AG09309 (cell line): ENCODE measurements at regions not wholly inside any gene's neighbourhood (a gene's known extent, or its start where the extent isn't known, plus 50 kb on each side); places are given as distances from the start of the nearest gene placed in this dataset.

Source experiments
- DNase-seq: peaks from one replicate; pipeline ENCODE4 v3.0.0-alpha.2; 2010; ENCODE audit warnings: low read depth
- H3K4me3 ChIP-seq: 2 replicates; pipeline ENCODE4 v1.5.1; 2011; ENCODE audit warnings: mild to moderate bottlenecking, low read depth, low read length, moderate library complexity; ENCODE audit not compliant: control insufficient read depth
- TF ChIP-seq, protein P1 (sequence below): IDR thresholded peaks from 2 replicates; pipeline ENCODE4 v1.5.1; 2011; ENCODE audit warnings: mild to moderate bottlenecking, low read depth, low read length, inconsistent platforms; ENCODE audit not compliant: insufficient read depth, control insufficient read depth; ENCODE audit errors: missing control alignments

GRCh38 chr15:69823223-69823907 is 274.4 kb downstream of the TLE3 start:
- TF ChIP-seq, protein P1, sequence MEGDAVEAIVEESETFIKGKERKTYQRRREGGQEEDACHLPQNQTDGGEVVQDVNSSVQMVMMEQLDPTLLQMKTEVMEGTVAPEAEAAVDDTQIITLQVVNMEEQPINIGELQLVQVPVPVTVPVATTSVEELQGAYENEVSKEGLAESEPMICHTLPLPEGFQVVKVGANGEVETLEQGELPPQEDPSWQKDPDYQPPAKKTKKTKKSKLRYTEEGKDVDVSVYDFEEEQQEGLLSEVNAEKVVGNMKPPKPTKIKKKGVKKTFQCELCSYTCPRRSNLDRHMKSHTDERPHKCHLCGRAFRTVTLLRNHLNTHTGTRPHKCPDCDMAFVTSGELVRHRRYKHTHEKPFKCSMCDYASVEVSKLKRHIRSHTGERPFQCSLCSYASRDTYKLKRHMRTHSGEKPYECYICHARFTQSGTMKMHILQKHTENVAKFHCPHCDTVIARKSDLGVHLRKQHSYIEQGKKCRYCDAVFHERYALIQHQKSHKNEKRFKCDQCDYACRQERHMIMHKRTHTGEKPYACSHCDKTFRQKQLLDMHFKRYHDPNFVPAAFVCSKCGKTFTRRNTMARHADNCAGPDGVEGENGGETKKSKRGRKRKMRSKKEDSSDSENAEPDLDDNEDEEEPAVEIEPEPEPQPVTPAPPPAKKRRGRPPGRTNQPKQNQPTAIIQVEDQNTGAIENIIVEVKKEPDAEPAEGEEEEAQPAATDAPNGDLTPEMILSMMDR, result no peak
- H3K4me3 ChIP-seq, result no peak overlapping the region
- no peak for DNase-seq

DNA sequence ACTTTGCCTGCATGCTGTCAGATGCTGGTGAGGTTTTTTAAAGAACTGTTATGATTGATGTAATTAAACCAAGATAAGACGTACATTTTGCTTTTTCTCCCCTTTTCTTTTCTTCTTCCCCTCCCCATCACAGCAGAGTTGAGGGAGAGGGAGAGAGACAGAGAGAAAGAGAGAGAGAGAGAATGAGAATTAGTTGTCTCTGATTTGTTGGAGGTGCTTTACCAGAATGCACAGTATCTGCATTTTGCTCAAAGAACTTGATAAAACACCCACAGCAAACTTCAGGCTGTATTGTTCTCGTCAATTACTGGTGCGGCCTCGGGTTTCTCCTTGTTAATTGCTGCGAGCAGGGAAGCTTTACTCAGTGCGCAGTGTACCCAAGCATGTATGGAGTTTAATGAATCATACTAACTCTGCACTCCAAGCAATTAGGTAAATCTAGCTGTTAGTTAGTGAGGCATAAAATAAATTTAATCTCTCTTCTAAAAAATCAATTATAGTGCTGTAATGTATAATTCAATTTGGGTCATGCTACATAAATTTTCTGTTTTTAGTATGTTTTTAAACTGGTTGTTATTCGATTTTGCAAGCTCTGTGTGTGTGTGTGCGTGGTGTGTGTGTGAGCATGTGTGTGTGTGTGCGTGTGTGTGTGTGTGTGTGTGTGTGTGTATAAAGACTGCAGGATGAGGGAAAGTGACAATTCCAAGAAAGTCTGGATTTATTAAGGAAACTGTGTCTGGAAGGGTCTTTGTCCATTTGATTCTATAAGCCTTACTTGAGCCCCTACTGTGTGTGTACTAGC is 273.4 kb downstream of the TLE3 start:
- TF ChIP-seq, protein P1, result no peak
- no peak for DNase-seq
- H3K4me3 ChIP-seq, result no peak overlapping the region

DNA sequence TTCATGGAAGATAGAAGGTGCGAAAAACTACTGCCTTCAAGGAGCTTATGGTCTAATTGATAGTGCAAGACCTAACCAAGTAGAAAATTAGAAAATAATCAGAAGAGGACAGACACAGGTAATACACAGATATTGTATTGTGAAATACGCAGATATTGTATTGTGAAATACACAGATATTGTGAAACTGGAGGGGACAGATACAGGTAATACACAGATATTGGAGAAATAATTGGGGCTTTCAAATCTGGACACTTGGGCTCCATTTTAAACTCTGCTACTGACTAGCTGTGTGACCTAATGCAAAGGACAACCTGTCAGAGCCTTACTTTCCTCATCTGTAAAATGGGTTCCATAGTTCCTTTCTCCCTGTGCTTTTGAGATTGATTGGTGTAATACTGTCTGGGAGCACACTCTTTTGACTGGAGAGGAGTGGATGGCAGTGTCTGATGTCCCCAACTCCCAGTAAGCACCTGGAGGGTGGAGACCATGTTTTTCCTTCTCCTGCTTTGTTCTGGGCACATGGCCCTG is 272.8 kb downstream of the TLE3 start:
- TF ChIP-seq, protein P1, result no peak
- DNase-seq, result no peak
- no peak overlapping the region for H3K4me3 ChIP-seq

DNA sequence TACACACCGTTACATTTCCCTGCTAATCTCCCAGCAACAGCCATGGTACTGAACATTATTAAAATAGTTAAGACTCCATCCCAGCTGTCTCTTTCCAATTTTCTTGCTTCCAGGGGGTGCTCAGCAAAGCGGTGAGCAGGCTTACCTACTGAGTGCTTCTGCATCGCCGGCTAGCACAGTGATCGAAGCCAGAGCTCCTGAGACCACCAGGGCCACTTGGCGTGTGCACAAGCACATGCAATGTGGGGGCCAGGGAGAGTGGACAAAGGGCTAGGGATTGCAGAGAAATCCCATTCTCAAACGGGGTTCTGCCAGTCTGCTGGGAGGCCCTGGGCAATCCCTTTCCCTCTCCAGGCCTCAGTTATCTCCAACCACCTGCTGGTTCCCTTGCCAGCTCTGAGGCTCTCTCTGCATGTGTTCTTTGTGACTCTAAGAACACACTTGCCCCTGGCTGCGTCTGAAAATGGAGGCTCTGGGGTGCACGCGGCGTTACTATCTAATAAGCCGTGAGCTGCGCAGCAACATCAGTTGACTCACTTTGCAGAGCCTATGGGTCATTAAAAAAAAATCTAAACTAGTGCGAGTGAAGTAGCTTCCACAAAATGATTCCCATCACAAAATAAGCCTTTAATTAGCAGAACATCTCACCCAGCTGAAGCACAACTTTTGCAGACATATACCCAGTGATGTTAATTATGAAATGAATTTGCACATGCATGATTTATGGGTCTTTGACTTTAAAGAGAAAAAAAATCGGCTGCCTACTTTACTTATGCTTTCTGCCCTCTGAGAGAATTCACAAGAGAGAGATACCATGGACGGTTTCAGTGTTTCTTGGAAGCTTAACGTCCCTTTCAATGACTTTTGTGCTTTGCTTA is 271.5 kb downstream of the TLE3 start:
- H3K4me3 ChIP-seq, result no peak overlapping the region
- no peak for DNase-seq
- TF ChIP-seq, protein P1, result no peak

- TF ChIP-seq, protein P1, result no peak
- no peak for DNase-seq
- H3K4me3 ChIP-seq, result no peak overlapping the region
These were observed 270.9 kb downstream of the TLE3 start for GRCh38 chr15:69826819-69827175.

GRCh38 chr15:69827751-69828150 is 270.0 kb downstream of the TLE3 start:
- no peak overlapping the region for H3K4me3 ChIP-seq
- DNase-seq, result no peak
- TF ChIP-seq, protein P1, result no peak
